OCI-LY7 (cell line): ENCODE measurements at regions not wholly inside any gene's neighbourhood (a gene's known extent, or its start where the extent isn't known, plus 50 kb on each side); places are given as distances from the start of the nearest gene placed in this dataset.

ENCODE experiments used
- BruUV-seq: library from RNA; stranded (reverse); fragments of 400-500 nt; replicated peaks from 2 replicates; lab custom pipeline; 2021; lab: Mats Ljungman, UMichigan
- CTCF ChIA-PET: fragments of 300-600 bp; sonication (Branson Sonifier 250); formaldehyde crosslinking; loops from one replicate; lab custom pipeline; 2022; ENCODE audit warnings: antibody characterized with exemption; ENCODE audit not compliant: unreplicated experiment; lab: Charles Lee
- POLR2A ChIA-PET: fragments of 300-600 bp; sonication (Branson Sonifier 250); formaldehyde crosslinking; loops from one replicate; lab custom pipeline; 2022; ENCODE audit warnings: antibody characterized with exemption; lab: Charles Lee
- DNase-seq: peaks from one replicate; pipeline ENCODE4 v3.0.0-alpha.2; 2015; ENCODE audit warnings: low spot score
- H2AFZ ChIP-seq: fragments of 200-600 bp; sonication (generic), shearing (Covaris generic); 2 replicates; pipeline ENCODE4 v1.6.1; 2014; ENCODE audit warnings: mild to moderate bottlenecking, antibody characterized with exemption, low read length, moderate library complexity
- H3K27ac ChIP-seq: fragments of 200-600 bp; sonication (generic); 2 replicates; pipeline ENCODE4 v1.5.1; 2014; ENCODE audit warnings: mixed run types, low read depth, mild to moderate bottlenecking, moderate library complexity, low read length, inconsistent platforms; ENCODE audit not compliant: poor library complexity, severe bottlenecking
- H3K36me3 ChIP-seq: fragments of 200-600 bp; sonication (generic); 2 replicates; pipeline ENCODE4 v1.6.1; 2014; ENCODE audit warnings: mild to moderate bottlenecking, antibody characterized with exemption, low read length, moderate library complexity, mixed read lengths; ENCODE audit not compliant: insufficient read depth
- H3K4me1 ChIP-seq: fragments of 200-600 bp; sonication (generic); 2 replicates; pipeline ENCODE4 v1.5.1; 2014; ENCODE audit warnings: mild to moderate bottlenecking, low read length; ENCODE audit not compliant: insufficient read depth, poor library complexity, severe bottlenecking
- H3K4me2 ChIP-seq: fragments of 200-600 bp; sonication (generic); 2 replicates; pipeline ENCODE4 v1.6.1; 2014; ENCODE audit warnings: mild to moderate bottlenecking, low read length
- H3K4me3 ChIP-seq: fragments of 200-600 bp; sonication (generic); 2 replicates; pipeline ENCODE4 v1.5.1; 2014; ENCODE audit warnings: mild to moderate bottlenecking, low read depth, low read length; ENCODE audit not compliant: poor library complexity, severe bottlenecking
- H3K79me2 ChIP-seq: fragments of 200-600 bp; sonication (generic); 2 replicates; pipeline ENCODE4 v1.6.1; 2016; ENCODE audit warnings: low read depth, mild to moderate bottlenecking, low read length, moderate library complexity, mixed read lengths; ENCODE audit not compliant: insufficient read depth
- H3K9me2 ChIP-seq: fragments of 200-600 bp; sonication (generic); 2 replicates; pipeline ENCODE4 v1.6.1; 2016; ENCODE audit warnings: mild to moderate bottlenecking, low read length, mixed read lengths; ENCODE audit not compliant: insufficient read depth
- H3K9me3 ChIP-seq: fragments of 200-600 bp; sonication (generic); 2 replicates; pipeline ENCODE4 v1.6.1; 2014; ENCODE audit warnings: mild to moderate bottlenecking, mixed run types, low read length, mixed read lengths
- H4K20me1 ChIP-seq: fragments of 200-600 bp; sonication (generic); 2 replicates; pipeline ENCODE4 v1.6.1; 2014; ENCODE audit warnings: mild to moderate bottlenecking, antibody characterized with exemption, low read length, moderate library complexity, mixed read lengths; ENCODE audit not compliant: insufficient read depth
- CTCF ChIP-seq: fragments of 200-600 bp; sonication (generic); conservative IDR thresholded peaks from 2 replicates; pipeline ENCODE4 v1.5.1; 2014; ENCODE audit warnings: mild to moderate bottlenecking, antibody characterized with exemption, low read length, moderate library complexity, mixed read lengths
- EZH2phosphoT487 ChIP-seq: fragments of 200-600 bp; sonication (generic); IDR thresholded peaks from 2 replicates; pipeline ENCODE4 v1.6.1; 2018; ENCODE audit warnings: low read depth, borderline replicate concordance, mild to moderate bottlenecking, mixed run types, antibody characterized with exemption, low read length, moderate library complexity, mixed read lengths
- intact Hi-C: fragments of 100-400 bp; cut with micrococcal nuclease; formaldehyde crosslinking; loops from one replicate; pipeline ENCODE4 v1.10.0; 2022; ENCODE audit not compliant: unreplicated experiment

- Histone ChIP-seq H3K9me3 (no peaks in the 10 kb centered on the region), H3K9me2 (no peaks in the 10 kb centered on the region), H3K36me3 (no peaks in the 10 kb centered on the region), H3K79me2 (no peaks in the 10 kb centered on the region), H4K20me1 (no peaks in the 10 kb centered on the region), H3K4me3 (no peak overlapping the region), H3K4me1 (no peaks in the 10 kb centered on the region), H3K27ac (no peak overlapping the region), H3K4me2 (no peak overlapping the region), H2AFZ (no peak overlapping the region)
- BruUV-seq, result no TSS peak
- intact Hi-C loops, result no loop called here
- CTCF ChIA-PET, result no interaction called here
- POLR2A ChIA-PET, result interaction anchor here (0.6 to 1.0 kb wide), 3 partner anchors 24 to 172 kb away, joined by 3 read pairs; no protein-coding TSS in a partner anchor
- no peak for DNase-seq
- TF ChIP-seq EZH2phosphoT487 (no peak), CTCF (no peak)
These were observed 77.5 kb upstream of the HMHB1 start for GRCh38 chr5:143734456-143734780.

DNA sequence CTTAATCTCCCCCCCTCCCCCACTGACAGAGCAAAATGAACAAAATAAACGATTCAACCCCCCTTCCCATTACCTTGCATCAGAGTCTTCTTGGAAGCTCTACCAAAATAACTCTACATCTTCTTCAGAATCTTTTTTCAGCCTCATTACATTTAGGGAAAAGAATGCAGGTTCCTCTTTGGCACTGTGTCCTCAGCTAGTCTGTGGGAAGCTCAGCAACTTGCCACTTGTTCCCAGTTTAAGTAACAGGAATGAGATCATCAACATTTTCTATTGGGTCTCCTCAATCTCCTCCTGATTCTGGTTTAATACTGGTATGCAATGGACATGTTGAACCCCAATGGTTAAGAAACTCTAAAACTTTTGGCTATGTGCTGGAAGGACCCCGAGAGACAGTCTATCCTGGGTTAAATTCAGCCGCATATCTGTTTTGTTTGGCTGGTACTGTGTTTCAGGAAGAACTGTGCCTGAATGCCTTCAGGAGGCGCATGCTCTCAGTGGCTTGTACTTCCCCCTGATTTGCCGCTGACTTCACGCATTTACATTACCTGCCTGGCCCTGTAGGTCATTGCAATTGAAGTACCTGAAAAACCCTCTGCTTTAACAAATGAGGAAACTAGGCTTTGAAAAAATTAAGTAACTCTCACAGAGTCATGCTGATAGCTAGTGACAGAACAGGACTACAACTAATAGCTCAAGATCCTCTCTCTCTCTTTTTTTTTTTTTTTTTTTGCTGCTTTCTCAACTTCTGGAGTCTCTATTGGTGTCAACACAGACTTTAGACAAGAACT, 78.1 kb upstream of the HMHB1 start:
- Histone ChIP-seq H4K20me1 (no peaks in the 10 kb centered on the region), H3K4me1 (no peaks in the 10 kb centered on the region), H3K9me3 (no peaks in the 10 kb centered on the region), H3K36me3 (no peaks in the 10 kb centered on the region), H3K27ac (no peak overlapping the region), H3K9me2 (no peaks in the 10 kb centered on the region), H3K4me2 (no peak overlapping the region), H3K4me3 (no peak overlapping the region), H2AFZ (no peak overlapping the region), H3K79me2 (no peaks in the 10 kb centered on the region)
- TF ChIP-seq EZH2phosphoT487 (no peak), CTCF (no peak)
- POLR2A ChIA-PET, result interaction anchor here (0.5 to 1.0 kb wide), 6 partner anchors 23 to 308 kb away, joined by 3 to 4 read pairs (median 3); no protein-coding TSS in a partner anchor
- BruUV-seq, result no TSS peak
- CTCF ChIA-PET, result no interaction called here
- no peak for DNase-seq
- intact Hi-C loops, result no loop called here

GRCh38 chr5:143732402-143732801, 79.6 kb upstream of the HMHB1 start:
- Histone ChIP-seq H3K27ac (no peak overlapping the region), H3K4me2 (no peak overlapping the region), H2AFZ (no peak overlapping the region), H4K20me1 (no peaks in the 10 kb centered on the region), H3K9me2 (no peaks in the 10 kb centered on the region), H3K4me1 (no peaks in the 10 kb centered on the region), H3K36me3 (no peaks in the 10 kb centered on the region), H3K4me3 (no peak overlapping the region), H3K9me3 (no peaks in the 10 kb centered on the region), H3K79me2 (no peaks in the 10 kb centered on the region)
- DNase-seq, result no peak
- ChIA-PET POLR2A (no interaction called here), CTCF (no interaction called here)
- intact Hi-C loops, result no loop called here
- TF ChIP-seq EZH2phosphoT487 (no peak), CTCF (no peak)
- BruUV-seq, result no TSS peak
